GM21447 (cell line): ENCODE measurements at regions not wholly inside any gene's neighbourhood (a gene's known extent, or its start where the extent isn't known, plus 50 kb on each side); places are given as distances from the start of the nearest gene placed in this dataset.

Experiments
- ATAC-seq: cut with Tn5 transposase; IDR thresholded peaks from one replicate; pipeline ENCODE4 v1.9.1; 2021; ENCODE audit not compliant: unreplicated experiment

DNA sequence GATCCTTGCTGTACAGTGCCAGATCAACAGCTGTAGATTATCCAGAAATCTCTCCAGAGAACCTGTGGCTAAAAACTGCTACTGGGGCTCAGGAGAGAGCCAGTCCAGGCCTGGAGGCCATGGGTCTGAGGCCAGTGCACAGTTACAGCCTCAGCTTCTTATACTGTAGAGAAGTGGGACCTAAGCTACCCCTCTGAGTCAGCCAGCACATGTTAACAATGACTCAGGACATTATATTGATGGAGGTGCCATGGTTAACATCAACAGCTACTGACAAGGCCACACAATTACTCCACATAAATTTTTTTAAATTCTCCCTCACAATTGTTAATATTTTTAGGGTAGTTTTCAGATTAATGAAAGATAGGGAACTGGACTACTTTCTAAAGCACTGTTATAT, 138.5 kb downstream of the RBM26 start:
- no peak for ATAC-seq

GRCh38 chr13:79258489-79258888, 147.6 kb downstream of the RBM26 start:
- ATAC-seq, result peak; percentile 97

DNA sequence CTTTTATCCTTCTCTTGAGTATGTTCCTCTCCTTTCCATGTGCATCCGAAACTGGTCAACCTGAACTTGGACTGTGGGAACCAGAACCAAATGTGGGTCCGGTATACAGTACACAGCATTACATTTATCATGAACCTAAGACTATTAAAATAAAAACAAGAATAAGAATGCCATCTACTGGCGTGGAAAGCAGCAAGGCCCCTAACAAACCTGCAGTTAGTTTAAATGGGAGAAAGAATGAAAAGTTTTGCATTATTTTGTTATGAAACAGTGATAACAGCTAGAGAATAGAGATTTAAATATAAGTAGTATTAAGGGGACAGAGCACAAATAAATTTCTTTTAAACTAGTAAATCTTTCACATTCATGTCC, 159.5 kb downstream of the RBM26 start:
- ATAC-seq, result peak; percentile 25

DNA sequence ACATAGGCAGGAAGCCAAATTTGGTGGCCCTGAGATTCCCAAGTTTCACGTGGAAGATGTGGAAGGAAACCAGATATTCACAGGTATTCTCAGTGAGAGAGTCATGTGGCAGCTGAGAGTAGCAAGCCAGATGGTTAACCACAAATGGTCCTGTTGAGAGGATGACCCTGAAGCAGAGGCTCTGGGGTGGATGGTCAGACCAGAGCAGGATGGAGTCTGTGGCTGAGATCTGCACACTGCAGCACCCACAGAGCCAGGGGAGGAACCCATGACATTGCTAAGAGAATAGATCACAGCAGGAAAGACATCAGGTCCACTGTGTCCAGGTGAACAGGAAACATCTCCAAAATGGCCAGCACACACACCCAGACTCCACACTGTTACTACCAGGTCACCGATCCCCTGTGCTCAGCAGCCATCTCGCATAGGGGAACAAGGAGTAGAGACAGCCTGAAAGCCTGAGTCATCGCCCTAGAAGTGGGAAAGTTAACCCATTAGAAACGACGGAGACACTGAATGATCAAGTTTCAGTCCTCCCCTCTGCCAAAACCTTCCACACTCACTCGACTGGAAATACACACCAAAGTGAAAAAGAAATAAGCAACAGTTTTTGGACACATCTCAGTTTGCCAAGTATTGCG, 160.0 kb downstream of the RBM26 start:
- ATAC-seq, result peak; percentile 68

- ATAC-seq, result no peak
These were observed 164.4 kb downstream of the RBM26 start for GRCh38 chr13:79241697-79242096.

DNA sequence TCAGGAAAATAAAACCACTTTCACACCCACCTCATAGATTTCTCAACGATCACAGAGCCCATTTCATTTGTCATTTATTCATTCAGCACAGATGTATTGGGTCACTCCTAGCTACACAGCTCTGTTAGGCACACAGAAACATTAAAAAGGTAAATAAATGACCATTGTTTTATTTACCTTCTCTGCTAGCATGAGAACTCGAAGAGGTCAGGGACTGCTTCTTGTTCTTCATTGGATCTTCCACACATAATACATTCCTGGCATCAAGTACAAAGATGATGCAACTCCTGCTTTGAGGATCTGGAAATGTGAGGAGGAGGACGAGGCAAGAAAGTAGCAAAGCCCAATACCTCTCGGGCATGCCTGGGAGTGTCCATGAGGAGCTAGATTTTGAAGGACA, 168.1 kb downstream of the RBM26 start:
- ATAC-seq, result no peak

- no peak for ATAC-seq
These were observed 174.2 kb downstream of the RBM26 start for GRCh38 chr13:79231887-79232286.

GRCh38 chr13:79229761-79230160, 176.3 kb downstream of the RBM26 start:
- no peak for ATAC-seq

- no peak for ATAC-seq
These were observed 177.1 kb downstream of the RBM26 start for GRCh38 chr13:79228972-79229371.

DNA sequence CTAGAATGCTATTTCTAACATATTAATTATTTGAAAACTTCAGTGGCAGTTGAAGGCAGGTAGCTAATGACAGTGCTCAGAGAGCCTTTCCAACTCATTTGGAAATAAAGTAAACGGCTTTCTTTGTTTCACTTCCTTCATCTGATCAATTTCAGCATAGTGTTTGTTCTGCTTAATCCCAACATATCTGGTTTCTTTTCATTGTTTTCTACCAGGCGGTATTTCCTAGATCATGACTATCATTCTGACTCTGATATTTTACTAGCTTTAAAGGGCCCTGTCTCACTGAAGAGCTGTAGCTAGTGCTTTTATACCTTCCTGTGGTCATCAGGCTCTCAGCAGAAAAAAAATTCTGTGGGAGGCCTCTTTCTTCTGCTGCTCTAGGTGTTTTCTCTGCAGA, 178.6 kb downstream of the RBM26 start:
- ATAC-seq, result peak; percentile 74

DNA sequence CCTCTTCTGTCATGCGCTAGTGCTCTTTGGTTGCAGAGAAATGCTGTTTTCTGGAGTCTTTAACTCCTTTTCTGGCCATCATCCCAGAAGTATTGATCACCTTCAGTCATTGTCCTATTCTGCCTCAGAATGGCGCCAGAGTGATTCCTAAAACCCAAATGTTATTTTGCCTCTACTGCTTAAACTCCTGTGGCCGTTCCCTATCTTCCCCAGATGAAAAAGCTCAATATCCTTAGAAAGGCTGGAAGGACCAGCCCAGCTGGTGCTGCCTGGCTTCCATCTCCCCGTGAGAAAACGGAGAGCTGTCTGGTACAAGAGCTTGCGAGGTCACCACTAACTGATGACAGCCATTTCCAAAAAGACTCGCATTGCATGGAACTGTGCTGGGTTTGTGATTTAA, 179.1 kb downstream of the RBM26 start:
- ATAC-seq, result peak; percentile 15

DNA sequence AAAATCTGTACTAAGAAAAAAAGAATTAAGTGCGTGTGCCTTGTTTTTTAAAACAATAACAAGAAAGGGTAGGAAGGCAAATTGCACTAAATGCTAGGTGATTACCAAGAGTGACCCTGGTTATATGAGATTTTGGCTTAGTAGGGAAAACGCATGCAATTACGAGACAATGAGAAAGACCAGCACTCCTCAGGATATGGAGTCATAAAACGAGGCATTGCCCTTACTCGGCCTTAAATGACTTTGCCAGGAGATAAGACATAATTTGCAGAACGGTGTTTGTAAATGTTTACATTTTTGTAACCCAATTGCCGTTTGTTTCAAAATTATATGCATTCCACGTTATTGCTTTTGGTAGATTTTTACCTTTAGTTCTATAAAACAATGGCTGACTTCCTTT, 179.8 kb downstream of the RBM26 start:
- no peak for ATAC-seq

- no peak for ATAC-seq
These were observed 180.4 kb downstream of the RBM26 start for GRCh38 chr13:79225487-79226232.

DNA sequence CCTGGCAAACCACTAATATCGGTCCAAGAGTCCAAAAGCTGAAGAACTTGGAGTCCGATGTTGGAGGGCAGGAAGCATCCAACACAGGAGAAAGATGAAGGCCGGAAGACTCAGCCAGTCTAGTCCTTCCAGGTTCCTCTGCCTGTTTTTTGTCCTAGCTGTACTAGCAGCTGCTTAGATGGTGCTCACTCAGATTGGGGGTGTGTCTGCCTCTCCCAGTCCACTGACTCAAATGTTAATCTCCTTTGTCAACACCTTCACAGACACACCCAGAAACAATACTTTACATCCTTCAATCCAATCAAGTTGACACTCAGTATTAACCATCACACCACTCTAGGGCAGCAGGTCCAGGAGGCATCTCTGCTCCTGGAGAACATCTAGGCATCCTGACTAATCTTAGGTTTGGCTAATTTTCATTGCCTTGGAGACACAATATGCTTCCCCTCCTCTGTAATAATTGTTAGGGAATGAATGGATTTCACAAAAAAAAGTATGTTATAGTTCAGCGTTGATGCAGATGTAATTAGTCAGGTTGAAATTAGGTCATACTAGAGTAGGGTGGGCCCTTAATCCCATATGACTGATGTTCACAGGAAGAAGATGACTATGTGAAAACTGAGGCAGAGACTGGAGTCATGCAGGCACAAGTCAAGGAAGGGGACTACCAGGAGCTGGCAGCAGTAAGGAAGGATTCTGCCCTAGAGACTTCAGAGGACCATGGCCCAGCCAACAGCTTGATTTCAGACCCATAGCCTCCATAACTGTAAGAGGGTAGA, 183.4 kb downstream of the RBM26 start:
- ATAC-seq, result no peak

DNA sequence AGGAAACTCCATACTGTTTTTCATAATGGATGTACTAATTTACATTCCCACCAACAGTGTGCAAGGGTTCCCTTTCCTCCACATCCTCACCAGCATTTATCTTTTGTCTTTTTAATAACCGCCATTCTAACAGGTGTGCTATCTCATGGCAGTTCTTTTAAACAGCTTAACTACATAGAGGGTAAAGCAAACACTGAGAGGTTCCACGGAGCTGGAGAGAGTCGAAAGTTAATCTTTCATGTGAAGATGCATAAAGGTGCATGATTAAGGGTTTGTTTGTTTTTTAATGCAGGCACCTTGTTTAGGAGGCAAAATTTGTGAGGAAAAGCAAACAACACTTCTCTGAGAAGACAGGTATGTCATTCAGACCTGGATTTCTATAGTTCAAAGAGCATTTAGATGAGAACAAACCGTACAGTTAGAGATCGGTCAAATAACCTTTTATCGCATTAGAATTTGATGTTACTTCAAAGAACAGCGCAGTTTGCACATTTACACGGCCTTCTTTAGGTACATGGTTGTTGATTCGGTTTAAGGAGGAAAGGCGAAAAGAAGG, 193.9 kb downstream of the RBM26 start:
- ATAC-seq, result no peak

- no peak for ATAC-seq
These were observed 194.7 kb downstream of the RBM26 start for GRCh38 chr13:79211377-79211776.

DNA sequence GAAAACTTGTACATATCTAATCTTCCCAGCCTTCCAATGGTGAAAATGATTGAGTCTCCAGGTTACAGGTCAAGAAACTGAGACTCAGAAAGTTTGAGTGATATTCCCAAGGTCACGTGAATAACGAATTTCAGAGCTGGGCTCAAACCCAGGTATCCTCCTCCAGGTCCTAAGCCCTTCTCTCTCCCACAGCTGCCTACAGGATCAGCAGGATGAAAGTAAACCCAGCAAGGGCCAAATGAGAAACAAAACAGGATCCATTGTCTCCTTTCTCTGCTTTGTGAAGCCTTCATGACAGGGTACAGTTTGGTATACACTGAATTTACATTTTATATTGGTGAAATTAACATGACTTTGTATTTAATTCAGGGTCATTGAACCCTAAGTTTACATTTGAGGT, 208.1 kb downstream of the RBM26 start:
- ATAC-seq, result no peak

DNA sequence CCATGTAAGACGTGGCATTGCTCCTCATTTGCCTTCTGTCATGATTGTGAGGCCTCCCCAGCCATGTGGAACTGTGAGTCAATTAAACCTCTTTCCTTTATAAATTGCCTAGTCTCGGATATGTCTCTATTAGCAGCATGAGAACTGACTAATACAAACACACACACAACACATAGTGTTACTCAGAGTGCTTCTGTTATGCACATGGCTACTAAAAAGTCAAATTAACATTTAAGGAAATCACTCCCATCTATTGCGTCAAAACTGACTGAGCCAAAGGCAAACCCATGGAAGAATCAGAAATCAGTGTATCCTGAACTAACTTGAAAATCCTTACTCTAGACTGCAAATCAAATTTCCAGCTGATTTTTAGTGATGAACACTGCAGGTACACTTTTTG, 209.2 kb downstream of the RBM26 start:
- no peak for ATAC-seq

DNA sequence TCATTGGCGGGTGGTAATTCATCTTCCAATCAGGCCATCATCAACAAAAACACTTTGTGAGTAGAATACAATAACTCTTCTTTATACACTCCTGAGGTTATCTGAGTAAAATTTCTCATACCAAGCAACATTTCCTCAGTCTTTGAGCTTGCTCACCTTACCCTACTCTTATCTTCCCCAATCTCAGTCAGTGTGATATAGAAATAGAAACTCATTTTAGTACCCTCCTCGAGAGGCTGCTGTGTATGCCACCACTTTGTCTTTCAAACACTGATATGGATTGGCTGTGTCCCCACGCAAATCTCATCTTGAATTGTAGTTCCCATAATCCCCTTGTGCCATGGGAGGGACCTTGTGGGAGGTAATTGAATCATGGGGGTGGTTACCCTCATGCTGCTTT, 209.7 kb downstream of the RBM26 start:
- ATAC-seq, result no peak

DNA sequence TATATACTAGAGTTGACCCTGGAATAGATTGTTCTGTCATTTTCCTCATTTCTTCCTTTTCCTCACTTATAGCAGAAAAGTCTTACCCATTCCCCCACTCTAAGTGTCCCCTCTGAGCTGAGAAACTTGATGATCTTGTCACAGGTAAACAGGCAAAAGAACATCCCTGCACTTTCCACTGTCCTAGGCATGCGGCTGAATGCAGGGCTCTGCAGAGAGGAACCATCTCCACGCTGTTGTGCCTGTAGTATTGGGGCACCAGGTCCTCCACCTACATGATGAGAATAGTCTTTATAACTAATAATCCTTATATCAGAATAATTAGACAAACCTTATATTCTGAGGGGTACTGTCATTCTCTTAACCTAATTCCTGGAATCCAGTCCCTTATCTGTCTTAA, 211.3 kb downstream of the RBM26 start:
- ATAC-seq, result peak; percentile 31

DNA sequence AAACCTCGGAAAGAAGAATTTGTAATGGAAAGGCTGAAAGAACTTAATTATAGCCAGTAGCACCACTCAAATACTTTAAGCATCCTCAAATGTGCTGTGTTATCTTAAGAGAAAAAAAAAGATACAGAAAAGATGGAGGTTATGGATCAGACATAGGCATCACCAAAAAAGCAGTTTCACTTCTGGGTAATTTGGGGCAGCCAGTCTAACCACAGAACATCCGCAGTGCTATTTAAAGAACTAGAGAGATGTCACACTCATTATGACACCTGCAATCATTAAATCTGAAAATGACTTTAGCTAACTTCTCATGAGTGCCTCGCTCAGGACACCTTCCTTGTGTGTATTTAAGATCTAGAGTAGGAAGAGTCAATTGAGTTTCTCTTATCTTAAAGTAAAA, 211.8 kb downstream of the RBM26 start:
- peak; percentile 90 for ATAC-seq

- ATAC-seq, result no peak
These were observed 214.6 kb downstream of the RBM26 start for GRCh38 chr13:79191501-79191900.
